GM12878 (cell line): ENCODE measurements at regions not wholly inside any gene's neighbourhood (a gene's known extent, or its start where the extent isn't known, plus 50 kb on each side); places are given as distances from the start of the nearest gene placed in this dataset.

Source experiments
- ATAC-seq: fragments of 200-7000 bp; cut with Tn5 transposase; 3 replicates; pipeline ENCODE4 v1.9.1; 2020; ENCODE audit warnings: mild to moderate bottlenecking, moderate library complexity
- BruUV-seq: library from RNA; stranded (reverse); fragments of 400-500 nt; replicated peaks from 2 replicates; lab custom pipeline; 2021; lab: Mats Ljungman, UMichigan
- CTCF ChIA-PET: fragments of 300-600 bp; sonication (Branson Sonifier 250); formaldehyde crosslinking; extraction: SDS; loops from one replicate; lab custom pipeline; 2021; ENCODE audit warnings: inconsistent platforms; lab: Yijun Ruan, JAX
- POLR2A ChIA-PET: fragments of 350-600 bp; formaldehyde crosslinking; extraction: SDS; loops from one replicate; lab custom pipeline; 2021; ENCODE audit warnings: inconsistent platforms; lab: Charles Lee
- RAD21 ChIA-PET: fragments of 300-600 bp; sonication (Branson Sonifier 250); formaldehyde crosslinking; loops from one replicate; lab custom pipeline; 2023; ENCODE audit warnings: antibody characterized with exemption; ENCODE audit not compliant: unreplicated experiment; lab: Charles Lee
- SMC1A ChIA-PET: fragments of 300-600 bp; sonication (Branson Sonifier 250); formaldehyde crosslinking; loops from one replicate; lab custom pipeline; 2023; ENCODE audit not compliant: unreplicated experiment, uncharacterized antibody; lab: Charles Lee
- DNase-seq: peaks from one replicate; pipeline ENCODE4 v3.0.0-alpha.2; 2011; ENCODE audit warnings: low read depth, low spot score
- FAIRE-seq: peaks from 3 replicates; lab custom pipeline; 2011; peaks lifted over from hg19 to GRCh38; lab: Jason Lieb, UNC
- H2AFZ ChIP-seq: 2 replicates; pipeline ENCODE4 v1.6.0; 2011; ENCODE audit warnings: low read depth, low read length, control low read depth; ENCODE audit not compliant: control insufficient read depth
- H3K27ac ChIP-seq: 2 replicates; pipeline ENCODE4 v1.5.1; 2011; ENCODE audit warnings: control low read depth; ENCODE audit not compliant: control insufficient read depth, insufficient read depth
- H3K27me3 ChIP-seq, 2 experiments: replicated peaks in 1 of 2; 2 replicates each; pipeline versions ENCODE4 v1.6.0 to v1.6.1; 2011; ENCODE audit warnings: low read length in 1 of 2; ENCODE audit not compliant: control insufficient read depth in 2 of 2, insufficient read depth in 2 of 2
- H3K36me3 ChIP-seq, 2 experiments: 2 replicates each; pipeline ENCODE4 v1.5.1; 2011; ENCODE audit warnings: low read length in 1 of 2; ENCODE audit not compliant: control insufficient read depth in 2 of 2, insufficient read depth in 2 of 2
- H3K4me1 ChIP-seq: 2 replicates; pipeline ENCODE4 v1.6.1; 2011; ENCODE audit warnings: mild to moderate bottlenecking, low read length, moderate library complexity, mixed read lengths; ENCODE audit not compliant: control insufficient read depth, insufficient read depth
- H3K4me2 ChIP-seq: 2 replicates; pipeline ENCODE4 v1.6.0; 2011; ENCODE audit warnings: control low read depth; ENCODE audit not compliant: control insufficient read depth, insufficient read depth
- H3K4me3 ChIP-seq: fragments of 200-600 bp; sonication (generic); 2 replicates; pipeline ENCODE4 v1.5.1; 2016
- H3K79me2 ChIP-seq: 2 replicates; pipeline ENCODE4 v1.6.0; 2011; ENCODE audit warnings: low read length; ENCODE audit not compliant: control insufficient read depth, insufficient read depth
- H3K9ac ChIP-seq: 2 replicates; pipeline ENCODE4 v1.8.0; 2011; ENCODE audit warnings: low read length, control low read depth, mixed read lengths; ENCODE audit not compliant: control insufficient read depth, insufficient read depth
- H3K9me3 ChIP-seq: replicated peaks from 3 replicates; pipeline ENCODE4 v1.5.1; 2011; ENCODE audit warnings: mild to moderate bottlenecking, low read length; ENCODE audit not compliant: control insufficient read depth, insufficient read depth
- H4K20me1 ChIP-seq: 2 replicates; pipeline ENCODE4 v1.6.0; 2011; ENCODE audit not compliant: control insufficient read depth, insufficient read depth
- BACH1 ChIP-seq: fragments of 450-650 bp; IDR thresholded peaks from 2 replicates; pipeline ENCODE4 v1.6.1; 2017; ENCODE audit warnings: mild to moderate bottlenecking, borderline replicate concordance
- BCLAF1 ChIP-seq: fragments of 450-650 bp; IDR thresholded peaks from 2 replicates; pipeline ENCODE4 v1.6.1; 2017; ENCODE audit warnings: antibody characterized with exemption, mild to moderate bottlenecking, moderate library complexity
- BMI1 ChIP-seq: fragments of 450-650 bp; IDR thresholded peaks from 2 replicates; pipeline ENCODE4 v1.6.1; 2016; ENCODE audit warnings: mild to moderate bottlenecking, moderate library complexity, borderline replicate concordance
- ETV6 ChIP-seq, 2 experiments: fragments of 450-650 bp in 1 of 2; IDR thresholded peaks in 1 of 2; conservative IDR thresholded peaks in 1 of 2; 2 replicates each; pipeline ENCODE4 v1.6.1; 2014; ENCODE audit warnings: antibody characterized with exemption in 1 of 2, borderline replicate concordance in 1 of 2, low read depth in 1 of 2, mild to moderate bottlenecking in 1 of 2, moderate library complexity in 1 of 2
- FOXK2 ChIP-seq: fragments of 450-650 bp; IDR thresholded peaks from 2 replicates; pipeline ENCODE4 v1.6.1; 2017; ENCODE audit warnings: mild to moderate bottlenecking, moderate library complexity
- HSF1 ChIP-seq: fragments of 150-350 bp; IDR thresholded peaks from 2 replicates; pipeline ENCODE4 v1.6.1; 2014; ENCODE audit warnings: mild to moderate bottlenecking, low read depth, low read length
- IKZF2 ChIP-seq, 2 experiments: fragments of 450-650 bp; IDR thresholded peaks; 2 replicates each; pipeline ENCODE4 v1.6.1; 2017; ENCODE audit warnings: mild to moderate bottlenecking in 2 of 2, moderate library complexity in 2 of 2
- IRF4 ChIP-seq: IDR thresholded peaks from 2 replicates; pipeline ENCODE4 v1.6.1; 2011; ENCODE audit warnings: low read depth, low read length
- NKRF ChIP-seq: fragments of 450-650 bp; conservative IDR thresholded peaks from 2 replicates; pipeline ENCODE4 v1.6.1; 2017; ENCODE audit warnings: mild to moderate bottlenecking, moderate library complexity
- NRF1 ChIP-seq: conservative IDR thresholded peaks from 2 replicates; pipeline ENCODE4 v1.6.1; 2011; ENCODE audit warnings: mild to moderate bottlenecking, low read depth, low read length, improper control_type of control experiment
- PBX3 ChIP-seq: IDR thresholded peaks from 2 replicates; pipeline ENCODE4 v1.6.1; 2011; ENCODE audit warnings: mild to moderate bottlenecking, low read depth, low read length, moderate library complexity; ENCODE audit not compliant: insufficient replicate concordance
- RFX5 ChIP-seq: IDR thresholded peaks from 2 replicates; pipeline ENCODE4 v1.6.1; 2011; ENCODE audit warnings: low read depth, low read length, improper control_type of control experiment
- SRF ChIP-seq, 2 experiments: IDR thresholded peaks; 2 replicates each; pipeline ENCODE4 v1.6.1; 2011; ENCODE audit warnings: low read depth in 2 of 2, low read length in 2 of 2, mild to moderate bottlenecking in 1 of 2, moderate library complexity in 1 of 2
- WGBS: methylation state at CpG from one replicate; pipeline ENCODE4 v1.1.6; 2016; ENCODE audit warnings: low lambda C conversion rate; ENCODE audit not compliant: insufficient replicate concordance, insufficient coverage; ENCODE audit errors: missing lambda C conversion rate; 5-methylcytosine and 5-hydroxymethylcytosine counted together
- in situ Hi-C: fragments of 300-500 bp; cut with MboI; formaldehyde crosslinking; loops from 9 replicates; pipeline ENCODE4 v1.14.3; 2018; ENCODE audit warnings: mixed read lengths
- intact Hi-C: fragments of 100-400 bp; cut with micrococcal nuclease; formaldehyde crosslinking; loops from one replicate; pipeline ENCODE4 v1.14.2; 2022; ENCODE audit not compliant: unreplicated experiment

GRCh38 chr4:161285461-161285860 lies 878.3 kb downstream of the FSTL5 start (continued):
- TF ChIP-seq FOXK2 (no peak), BMI1 (no peak)

GRCh38 chr4:161280929-161281328 lies 882.9 kb downstream of the FSTL5 start:
- no peaks in the 10 kb centered on the region for H3K9me3 ChIP-seq
- H3K79me2 ChIP-seq: no peaks in the 10 kb centered on the region
- H3K4me3 ChIP-seq: no peak overlapping the region
- intact Hi-C loops (loop anchor here (10.0 kb wide), 1 partner anchor 274 kb away; no protein-coding TSS in a partner anchor), in situ Hi-C loops (no loop called here)
- no peaks in the 10 kb centered on the region for H3K36me3 ChIP-seq
- BruUV-seq: no TSS peak
- H3K27me3 ChIP-seq: no peaks in the 10 kb centered on the region
- ChIA-PET SMC1A (no interaction called here), RAD21 (no interaction called here), POLR2A (no interaction called here), CTCF (no interaction called here)
- no peak overlapping the region for H3K9ac ChIP-seq
- H3K4me2 ChIP-seq: no peak overlapping the region
- no peak for DNase-seq
- no peaks in the 10 kb centered on the region for H4K20me1 ChIP-seq
- H3K27ac ChIP-seq: no peak overlapping the region
- no peak for FAIRE-seq
- H2AFZ ChIP-seq: no peak overlapping the region
- ATAC-seq: no peak
- WGBS: 2% methylated on average over 2 of the region's 2 CpGs
- H3K4me1 ChIP-seq: no peaks in the 10 kb centered on the region
- TF ChIP-seq ETV6 (conservative IDR thresholded peaks at IDR 0.05 in 1 of 2, IDR thresholded peaks at IDR 0.05 in 1 of 2; ENCODE audit: borderline replicate concordance in 1 of 2, low read depth in 1 of 2) (no peak), SRF (IDR thresholded peaks at IDR 0.05; ENCODE audit: low read depth in 2 of 2, low read length in 2 of 2) (no peak), HSF1 (no peak), RFX5 (no peak), IKZF2 (IDR thresholded peaks at IDR 0.05) (no peak), IRF4 (no peak), PBX3 (no peak), NRF1 (no peak), BCLAF1 (no peak), BACH1 (no peak), NKRF (no peak)
